B cell (primary cell): ENCODE measurements at regions not wholly inside any gene's neighbourhood (a gene's known extent, or its start where the extent isn't known, plus 50 kb on each side); places are given as distances from the start of the nearest gene placed in this dataset.

ENCODE experiments used
- ATAC-seq: fragments of 200-7000 bp; cut with Tn5 transposase; one replicate; pipeline ENCODE4 v1.10.0; 2021; ENCODE audit warnings: low read depth, mild to moderate bottlenecking, moderate number of reproducible peaks, moderate library complexity
- CTCF ChIA-PET: fragments of 350-600 bp; sonication (Branson Sonifier 250); formaldehyde crosslinking; loops from one replicate; lab custom pipeline; 2021; ENCODE audit warnings: antibody characterized with exemption, inconsistent platforms; lab: Charles Lee
- POLR2A ChIA-PET: fragments of 350-600 bp; sonication (Branson Sonifier 250); formaldehyde crosslinking; loops from one replicate; lab custom pipeline; 2021; ENCODE audit warnings: antibody characterized with exemption; lab: Charles Lee
- DNase-seq: peaks from one replicate; pipeline ENCODE4 v3.0.0; 2013
- H2AFZ ChIP-seq: 2 replicates; pipeline ENCODE4 v1.6.1; 2012; ENCODE audit warnings: mild to moderate bottlenecking, low read depth, low read length; ENCODE audit not compliant: insufficient read depth, poor library complexity, severe bottlenecking
- H3K27ac ChIP-seq, 2 donors: 1 replicate in 1 of 2; 2 replicates in 1 of 2; pipeline ENCODE4 v1.5.1; 2012 to 2013; ENCODE audit warnings: low read length in 2 of 2, mild to moderate bottlenecking in 2 of 2, moderate library complexity in 1 of 2
- H3K27me3 ChIP-seq, 4 experiments: fragments of 200-600 bp in 1 of 4; sonication (generic) in 1 of 4; replicated peaks in 1 of 4; 1 replicate in 2 of 4; 2 replicates in 2 of 4; pipeline versions ENCODE4 v1.6.1 to v1.7.0; 2013 to 2016; ENCODE audit warnings: low read length in 3 of 4, mild to moderate bottlenecking in 2 of 4, mixed read lengths in 1 of 4, moderate library complexity in 1 of 4; ENCODE audit not compliant: insufficient read depth in 4 of 4, control insufficient read depth in 3 of 4; ENCODE audit errors: control extremely low read depth in 1 of 4
- H3K36me3 ChIP-seq, 2 experiments: replicated peaks in 1 of 2; 1 replicate in 1 of 2; 2 replicates in 1 of 2; pipeline versions ENCODE4 v1.6.1 to v1.7.1; 2013; ENCODE audit warnings: low read length in 1 of 2; ENCODE audit not compliant: insufficient read depth in 2 of 2, control insufficient read depth in 1 of 2; ENCODE audit errors: control extremely low read depth in 1 of 2, extremely low read depth in 1 of 2
- H3K4me1 ChIP-seq, 2 donors: fragments of 200-600 bp in 1 of 2; sonication (generic) in 1 of 2; 1 replicate in 1 of 2; 2 replicates in 1 of 2; pipeline versions ENCODE4 v1.5.1 to v1.6.1; 2013 to 2017; ENCODE audit warnings: low read length in 2 of 2; ENCODE audit not compliant: control insufficient read depth in 2 of 2, insufficient read depth in 2 of 2
- H3K4me2 ChIP-seq: replicated peaks from 2 replicates; pipeline ENCODE3; 2012; ENCODE audit warnings: mild to moderate bottlenecking, low read depth, low read length; ENCODE audit not compliant: poor library complexity, severe bottlenecking
- H3K4me3 ChIP-seq, 5 experiments: fragments of 200-600 bp in 1 of 5; sonication (generic) in 1 of 5; 1 replicate in 3 of 5; 2 replicates in 2 of 5; pipeline versions ENCODE4 v1.5.1 to v1.7.0; 2011 to 2016; ENCODE audit warnings: low read length in 4 of 5, mild to moderate bottlenecking in 4 of 5, low read depth in 2 of 5, control low read depth in 1 of 5, moderate library complexity in 1 of 5; ENCODE audit not compliant: insufficient read depth in 1 of 5; ENCODE audit errors: control extremely low read depth in 1 of 5, extremely low read depth in 1 of 5
- H3K79me2 ChIP-seq: fragments of 200-600 bp; sonication (generic); one replicate; pipeline ENCODE4 v1.6.0; 2016; ENCODE audit warnings: low read length; ENCODE audit not compliant: control insufficient read depth, insufficient read depth
- H3K9ac ChIP-seq: fragments of 200-600 bp; sonication (generic); 2 replicates; pipeline ENCODE4 v1.6.1; 2017; ENCODE audit warnings: mild to moderate bottlenecking, low read length, moderate library complexity
- H3K9me3 ChIP-seq, 3 donors: one replicate each; pipeline versions ENCODE4 v1.6.1 to v1.7.1; 2013; ENCODE audit warnings: low read length in 2 of 3; ENCODE audit not compliant: control insufficient read depth in 2 of 3, insufficient read depth in 1 of 3; ENCODE audit errors: control extremely low read depth in 1 of 3
- H4K20me1 ChIP-seq: 2 replicates; pipeline ENCODE4 v1.6.0; 2012; ENCODE audit warnings: mild to moderate bottlenecking, low read length; ENCODE audit not compliant: insufficient read depth, control insufficient read depth, poor library complexity, severe bottlenecking
- H3K27ac Mint-ChIP-seq: one replicate; pipeline ENCODE4 v1.8.0; 2021; ENCODE audit warnings: mixed read lengths
- H3K27me3 Mint-ChIP-seq: one replicate; pipeline ENCODE4 v1.8.0; 2021; ENCODE audit warnings: mixed read lengths
- H3K4me1 Mint-ChIP-seq: one replicate; pipeline ENCODE4 v1.8.0; 2021; ENCODE audit warnings: mixed read lengths
- H3K4me3 Mint-ChIP-seq: one replicate; pipeline ENCODE4 v1.8.0; 2021; ENCODE audit warnings: mixed read lengths
- H3K9me3 Mint-ChIP-seq: one replicate; pipeline ENCODE4 v1.8.0; 2022; ENCODE audit warnings: mixed read lengths; ENCODE audit not compliant: insufficient read depth
- EZH2 ChIP-seq: IDR thresholded peaks from 2 replicates; pipeline ENCODE4 v1.6.1; 2012; ENCODE audit warnings: borderline replicate concordance, low read depth, mild to moderate bottlenecking, moderate library complexity, low read length; ENCODE audit not compliant: insufficient read depth, poor library complexity, severe bottlenecking
- WGBS: methylation state at CpG from one replicate; pipeline ENCODE4 v1.1.5; 2013; ENCODE audit warnings: missing lambda C conversion rate; ENCODE audit not compliant: insufficient coverage; 5-methylcytosine and 5-hydroxymethylcytosine counted together
- intact Hi-C: fragments of 100-400 bp; cut with micrococcal nuclease; formaldehyde crosslinking; loops from one replicate; pipeline ENCODE4 v1.10.0; 2022
- TF ChIP-seq, protein P1 (sequence below): fragments of 200-600 bp; IDR thresholded peaks from one replicate; pipeline ENCODE4 v1.8.0; 2022; ENCODE audit warnings: antibody characterized with exemption, mild to moderate bottlenecking

GRCh38 chr4:61086979-61087378, 113.1 kb upstream of the ADGRL3 start:
- H3K27me3 ChIP-seq = no peaks in the 10 kb centered on the region
- no peaks in the 10 kb centered on the region for H3K4me1 Mint-ChIP-seq
- no peak overlapping the region for H3K27ac Mint-ChIP-seq
- no peaks in the 10 kb centered on the region for H3K36me3 ChIP-seq
- H3K4me3 Mint-ChIP-seq = no peak overlapping the region
- H2AFZ ChIP-seq = no peak overlapping the region
- ChIA-PET POLR2A (no interaction called here), CTCF (no interaction called here)
- peaks cover 2% of the 10 kb centered on the region for H3K9me3 Mint-ChIP-seq
- H3K9ac ChIP-seq = no peak overlapping the region
- no peak overlapping the region for H3K4me2 ChIP-seq
- H4K20me1 ChIP-seq = no peaks in the 10 kb centered on the region
- no CpG with 5 or more reads among the region's 3 CpGs for WGBS
- no peak overlapping the region for H3K4me3 ChIP-seq
- ATAC-seq = no peak
- intact Hi-C loops = no loop called here
- TF ChIP-seq, protein P1, sequence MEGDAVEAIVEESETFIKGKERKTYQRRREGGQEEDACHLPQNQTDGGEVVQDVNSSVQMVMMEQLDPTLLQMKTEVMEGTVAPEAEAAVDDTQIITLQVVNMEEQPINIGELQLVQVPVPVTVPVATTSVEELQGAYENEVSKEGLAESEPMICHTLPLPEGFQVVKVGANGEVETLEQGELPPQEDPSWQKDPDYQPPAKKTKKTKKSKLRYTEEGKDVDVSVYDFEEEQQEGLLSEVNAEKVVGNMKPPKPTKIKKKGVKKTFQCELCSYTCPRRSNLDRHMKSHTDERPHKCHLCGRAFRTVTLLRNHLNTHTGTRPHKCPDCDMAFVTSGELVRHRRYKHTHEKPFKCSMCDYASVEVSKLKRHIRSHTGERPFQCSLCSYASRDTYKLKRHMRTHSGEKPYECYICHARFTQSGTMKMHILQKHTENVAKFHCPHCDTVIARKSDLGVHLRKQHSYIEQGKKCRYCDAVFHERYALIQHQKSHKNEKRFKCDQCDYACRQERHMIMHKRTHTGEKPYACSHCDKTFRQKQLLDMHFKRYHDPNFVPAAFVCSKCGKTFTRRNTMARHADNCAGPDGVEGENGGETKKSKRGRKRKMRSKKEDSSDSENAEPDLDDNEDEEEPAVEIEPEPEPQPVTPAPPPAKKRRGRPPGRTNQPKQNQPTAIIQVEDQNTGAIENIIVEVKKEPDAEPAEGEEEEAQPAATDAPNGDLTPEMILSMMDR = no peak
- TF ChIP-seq EZH2 = no peak
- no peaks in the 10 kb centered on the region for H3K4me1 ChIP-seq
- H3K27me3 Mint-ChIP-seq = no peaks in the 10 kb centered on the region
- no peaks in the 10 kb centered on the region for H3K79me2 ChIP-seq
- H3K27ac ChIP-seq = no peak overlapping the region
- no peaks in the 10 kb centered on the region for H3K9me3 ChIP-seq
- DNase-seq = no peak

DNA sequence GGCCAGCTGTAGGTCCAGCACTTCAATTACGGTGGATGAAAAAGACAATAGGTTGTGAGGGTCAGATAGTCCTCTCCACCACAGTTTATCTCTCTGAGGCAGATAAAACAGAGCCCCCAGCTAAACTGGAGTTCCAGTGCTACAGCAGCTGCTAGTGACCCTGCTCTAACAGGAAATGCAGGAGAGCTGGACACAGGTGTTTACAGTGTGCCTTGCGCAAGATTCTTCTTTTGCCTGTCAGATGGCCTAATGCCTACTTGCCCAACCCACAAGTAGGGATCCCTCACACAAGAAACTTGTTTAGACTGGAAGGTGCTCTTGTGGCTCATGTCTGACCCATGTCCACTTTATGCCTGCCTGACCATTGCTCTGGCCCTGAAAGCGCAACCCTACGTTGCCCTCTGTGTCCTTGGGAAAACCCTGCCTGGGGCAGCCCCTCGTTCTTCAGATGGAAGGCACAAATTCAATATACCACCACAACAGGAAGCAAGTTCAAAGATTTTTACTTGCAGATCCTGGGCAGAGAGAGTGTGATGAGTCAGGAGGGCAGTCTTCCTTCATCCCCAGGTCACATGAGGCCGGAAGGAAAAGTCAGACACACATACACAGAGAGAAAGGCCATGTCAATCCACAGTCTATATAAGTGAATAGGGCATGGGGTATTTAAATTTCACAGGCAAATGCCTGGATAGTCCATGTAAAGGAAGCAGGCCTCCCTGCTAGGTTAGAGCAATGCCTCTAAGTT, 105.1 kb upstream of the ADGRL3 start:
- H3K9me3 ChIP-seq = peaks cover 0 to 3% (median 0%) of the 10 kb centered on the region in 3 donors
- H3K27me3 Mint-ChIP-seq = no peaks in the 10 kb centered on the region
- DNase-seq (no peak), ATAC-seq (no peak)
- no peaks in the 10 kb centered on the region for H3K27me3 ChIP-seq
- H2AFZ ChIP-seq = no peak overlapping the region
- TF ChIP-seq, protein P1 = no peak
- TF ChIP-seq EZH2 = no peak
- CTCF ChIA-PET = no interaction called here
- POLR2A ChIA-PET = no interaction called here
- no peaks in the 10 kb centered on the region for H3K4me1 Mint-ChIP-seq
- H3K36me3 ChIP-seq = no peaks in the 10 kb centered on the region
- intact Hi-C loops = no loop called here
- no peak overlapping the region for H3K27ac Mint-ChIP-seq
- 93% methylated on average over 3 of the region's 6 CpGs for WGBS
- H3K4me2 ChIP-seq = no peak overlapping the region
- no peak overlapping the region for H3K27ac ChIP-seq
- H3K9me3 Mint-ChIP-seq = peaks cover 2% of the 10 kb centered on the region
- no peaks in the 10 kb centered on the region for H3K4me1 ChIP-seq
- H3K4me3 Mint-ChIP-seq = no peak overlapping the region
- no peaks in the 10 kb centered on the region for H4K20me1 ChIP-seq
- no peak overlapping the region for H3K4me3 ChIP-seq
- no peak overlapping the region for H3K9ac ChIP-seq
- H3K79me2 ChIP-seq = no peaks in the 10 kb centered on the region
